HepG2 (cell line): ENCODE measurements at regions not wholly inside any gene's neighbourhood (a gene's known extent, or its start where the extent isn't known, plus 50 kb on each side); places are given as distances from the start of the nearest gene placed in this dataset.

Experiments used
- ATAC-seq: fragments of 200-7000 bp; cut with Tn5 transposase; 3 replicates; pipeline ENCODE4 v1.9.1; 2020; ENCODE audit warnings: mild to moderate bottlenecking, moderate library complexity
- BruUV-seq: library from RNA; stranded (reverse); fragments of 400-500 nt; replicated peaks from 2 replicates; lab custom pipeline; 2021; lab: Mats Ljungman, UMichigan
- CTCF ChIA-PET: fragments of 300-600 bp; formaldehyde crosslinking; extraction: SDS; loops from one replicate; lab custom pipeline; 2021; ENCODE audit warnings: low total read pairs, inconsistent platforms, low intra/inter-chr PET ratio; lab: Yijun Ruan, JAX
- POLR2A ChIA-PET: fragments of 350-600 bp; sonication (Branson Sonifier 250); formaldehyde crosslinking; loops from one replicate; lab custom pipeline; 2020; ENCODE audit warnings: antibody characterized with exemption, inconsistent platforms; lab: Yijun Ruan, JAX
- DNase-seq: peaks from one replicate; pipeline ENCODE4 v3.0.0-alpha.2; 2015; ENCODE audit warnings: low spot score
- FAIRE-seq: peaks from 3 replicates; lab custom pipeline; 2011; peaks lifted over from hg19 to GRCh38; lab: Jason Lieb, UNC
- H2AFZ ChIP-seq: one replicate; pipeline ENCODE4 v1.6.1; 2011; ENCODE audit warnings: low read length, inconsistent platforms
- H3K27ac ChIP-seq: fragments of 300-600 bp; 3 replicates; pipeline ENCODE4 v1.8.0; 2011; ENCODE audit warnings: mixed run types, mild to moderate bottlenecking, mixed read lengths, low read length, inconsistent platforms; ENCODE audit not compliant: insufficient read depth; ENCODE audit errors: extremely low read length
- H3K27me3 ChIP-seq, 2 experiments: fragments of 200-600 bp in 1 of 2; 2 replicates in 1 of 2; 3 replicates in 1 of 2; pipeline versions ENCODE4 v1.6.0 to v1.8.0; 2011; ENCODE audit warnings: low read length in 2 of 2, mild to moderate bottlenecking in 2 of 2, moderate library complexity in 2 of 2, inconsistent platforms in 1 of 2; ENCODE audit not compliant: insufficient read depth in 2 of 2, control insufficient read depth in 1 of 2
- H3K36me3 ChIP-seq, 2 experiments: fragments of 200-600 bp in 1 of 2; replicated peaks in 1 of 2; 2 replicates in 1 of 2; 3 replicates in 1 of 2; pipeline versions ENCODE4 v1.5.1 to v1.8.0; 2011; ENCODE audit warnings: low read length in 2 of 2, inconsistent platforms in 1 of 2; ENCODE audit not compliant: insufficient read depth in 2 of 2, control insufficient read depth in 1 of 2
- H3K4me1 ChIP-seq: 2 replicates; pipeline ENCODE4 v1.5.1; 2012; ENCODE audit warnings: low read length, inconsistent platforms; ENCODE audit not compliant: insufficient read depth
- H3K4me2 ChIP-seq: 2 replicates; pipeline ENCODE4 v1.6.0; 2011; ENCODE audit warnings: low read depth, low read length, inconsistent platforms
- H3K4me3 ChIP-seq, 3 experiments: fragments of 200-600 bp in 1 of 3; sonication (generic), shearing (Covaris generic) in 1 of 3; replicated peaks in 1 of 3; 2 replicates each; pipeline ENCODE4 v1.5.1; 2011 to 2016; ENCODE audit warnings: low read length in 3 of 3, inconsistent platforms in 2 of 3, low read depth in 2 of 3, mild to moderate bottlenecking in 2 of 3, control low read depth in 1 of 3, mixed read lengths in 1 of 3; ENCODE audit not compliant: insufficient read depth in 1 of 3
- H3K79me2 ChIP-seq: one replicate; pipeline ENCODE4 v1.6.1; 2011; ENCODE audit warnings: low read length, inconsistent platforms; ENCODE audit not compliant: insufficient read depth
- H3K9ac ChIP-seq: 2 replicates; pipeline ENCODE4 v1.6.0; 2011; ENCODE audit warnings: mild to moderate bottlenecking, low read depth, low read length, inconsistent platforms; ENCODE audit not compliant: insufficient read depth
- H3K9me3 ChIP-seq: 2 replicates; pipeline ENCODE4 v1.5.1; 2012; ENCODE audit warnings: mild to moderate bottlenecking, low read length
- H4K20me1 ChIP-seq: 2 replicates; pipeline ENCODE4 v1.6.0; 2011; ENCODE audit warnings: inconsistent platforms, mild to moderate bottlenecking, low read length, moderate library complexity; ENCODE audit not compliant: insufficient read depth
- FOXA1 ChIP-seq, 2 experiments: fragments of 450-650 bp in 1 of 2; sonication (generic) in 1 of 2; formaldehyde crosslinking in 1 of 2; IDR thresholded peaks; 2 replicates each; pipeline versions ENCODE4 v1.4.0 to v1.6.1; 2016 to 2020; ENCODE audit warnings: missing genetic modification reagents in 1 of 2
- FOXC1 ChIP-seq: sonication (generic); formaldehyde crosslinking; IDR thresholded peaks from 2 replicates; pipeline ENCODE4 v1.8.0; 2022; ENCODE audit warnings: mild to moderate bottlenecking, missing genetic modification reagents, borderline replicate concordance
- KLF15 ChIP-seq: sonication (generic); formaldehyde crosslinking; IDR thresholded peaks from 2 replicates; pipeline ENCODE4 v1.8.1; 2023; ENCODE audit warnings: borderline replicate concordance, mild to moderate bottlenecking, inconsistent platforms, missing genetic modification reagents, mixed read lengths
- RBM39 ChIP-seq: fragments of 200-400 bp; formaldehyde crosslinking; IDR thresholded peaks from one replicate; pipeline ENCODE4 v1.6.1; 2018; ENCODE audit warnings: antibody characterized with exemption, mild to moderate bottlenecking, low read depth, low read length; ENCODE audit not compliant: poor library complexity, severe bottlenecking
- SMYD3 ChIP-seq: sonication (generic); formaldehyde crosslinking; IDR thresholded peaks from 2 replicates; pipeline ENCODE4 v1.8.1; 2023; ENCODE audit warnings: mild to moderate bottlenecking, missing genetic modification reagents
- SRSF9 ChIP-seq: fragments of 200-400 bp; formaldehyde crosslinking; IDR thresholded peaks from 2 replicates; pipeline ENCODE4 v1.6.1; 2018; ENCODE audit warnings: borderline replicate concordance, mild to moderate bottlenecking, low read depth, low read length; ENCODE audit not compliant: insufficient read depth, poor library complexity, severe bottlenecking
- ZNF569 ChIP-seq: sonication (generic); formaldehyde crosslinking; IDR thresholded peaks from 2 replicates; pipeline ENCODE4 v1.5.0; 2020; ENCODE audit warnings: mild to moderate bottlenecking, missing genetic modification reagents, moderate library complexity, borderline replicate concordance
- WGBS: methylation state at CpG from one replicate; pipeline ENCODE4 v1.1.6; 2017; ENCODE audit warnings: low lambda C conversion rate; 5-methylcytosine and 5-hydroxymethylcytosine counted together
- in situ Hi-C: cut with HindIII; loops from 2 replicates; pipeline ENCODE4 v1.10.0; 2017; ENCODE audit warnings: low pct_unique_long_range_greater_than_20kb; ENCODE audit not compliant: extremely low pct_ligation_motif_present
- intact Hi-C: fragments of 100-400 bp; cut with micrococcal nuclease; formaldehyde crosslinking; loops from one replicate; pipeline ENCODE4 v1.10.0; 2022; ENCODE audit not compliant: unreplicated experiment
- TF ChIP-seq, protein P1 (sequence below): sonication (generic); formaldehyde crosslinking; IDR thresholded peaks from 2 replicates; pipeline ENCODE4 v1.4.0; 2020; ENCODE audit warnings: missing genetic modification reagents
- TF ChIP-seq, protein P2 (sequence below): sonication (generic); formaldehyde crosslinking; IDR thresholded peaks from 2 replicates; pipeline ENCODE4 v1.9.0; 2021; ENCODE audit warnings: missing genetic modification reagents, borderline replicate concordance

DNA sequence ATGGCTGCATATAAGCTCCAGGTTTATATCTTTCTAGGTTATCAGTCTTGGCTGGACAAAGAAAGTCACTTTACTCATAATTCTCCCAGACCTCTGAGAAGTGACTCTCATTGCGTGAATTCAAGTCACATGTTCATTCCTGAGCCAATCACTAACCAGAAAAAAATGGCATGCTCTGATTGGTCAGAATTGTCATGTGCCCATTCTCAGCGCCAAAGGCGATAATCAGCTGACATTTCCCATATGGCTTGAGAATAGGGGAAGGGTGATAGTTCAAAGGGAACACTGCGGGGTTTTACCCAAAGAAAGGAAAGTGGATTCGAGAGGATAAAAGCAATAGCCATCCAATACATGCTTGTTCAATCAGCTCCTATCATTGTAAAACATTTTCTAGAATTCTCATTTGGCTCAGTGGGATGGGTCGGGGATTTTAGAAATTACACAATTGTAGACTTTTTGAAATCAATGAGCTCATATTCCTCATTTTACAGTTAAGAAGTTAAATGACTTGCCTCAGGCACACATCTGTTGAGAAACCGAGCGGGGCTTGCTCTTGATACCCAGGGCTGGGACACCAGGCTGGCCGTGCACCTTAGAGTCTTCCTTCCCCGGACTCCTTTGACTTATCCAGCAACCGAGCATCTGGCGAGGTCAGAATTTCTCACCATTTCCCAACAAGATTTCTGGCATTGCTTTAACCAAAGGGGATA is 454.0 kb upstream of the TBX3 start:
- FAIRE-seq (no peak), ATAC-seq (no peak), DNase-seq (no peak)
- no peaks in the 10 kb centered on the region for H3K9me3 ChIP-seq
- no peaks in the 10 kb centered on the region; a peak in 1 of 5 replicates for H3K27me3 ChIP-seq
- H3K4me3 ChIP-seq = no peak overlapping the region
- no peaks in the 10 kb centered on the region for H3K4me1 ChIP-seq
- H3K4me2 ChIP-seq = no peak overlapping the region
- no peak overlapping the region for H3K27ac ChIP-seq
- ChIA-PET CTCF (no interaction called here), POLR2A (no interaction called here)
- no peaks in the 10 kb centered on the region for H3K79me2 ChIP-seq
- in situ Hi-C loops (no loop called here), intact Hi-C loops (no loop called here)
- no peaks in the 10 kb centered on the region for H4K20me1 ChIP-seq
- WGBS = 64% methylated on average over 12 of the region's 12 CpGs
- no peaks in the 10 kb centered on the region for H3K36me3 ChIP-seq
- no peak overlapping the region for H3K9ac ChIP-seq
- H2AFZ ChIP-seq = no peak overlapping the region
- BruUV-seq = no TSS peak
- TF ChIP-seq SRSF9 (no peak), FOXA1 (IDR thresholded peaks at IDR 0.05) (no peak), FOXA1 (CRISPR knock-in tag; IDR thresholded peaks at IDR 0.05) (no peak), SMYD3 (CRISPR knock-in tag) (no peak), RBM39 (no peak), KLF15 (CRISPR knock-in tag) (no peak), ZNF569 (no peak), FOXC1 (CRISPR knock-in tag) (no peak)

DNA sequence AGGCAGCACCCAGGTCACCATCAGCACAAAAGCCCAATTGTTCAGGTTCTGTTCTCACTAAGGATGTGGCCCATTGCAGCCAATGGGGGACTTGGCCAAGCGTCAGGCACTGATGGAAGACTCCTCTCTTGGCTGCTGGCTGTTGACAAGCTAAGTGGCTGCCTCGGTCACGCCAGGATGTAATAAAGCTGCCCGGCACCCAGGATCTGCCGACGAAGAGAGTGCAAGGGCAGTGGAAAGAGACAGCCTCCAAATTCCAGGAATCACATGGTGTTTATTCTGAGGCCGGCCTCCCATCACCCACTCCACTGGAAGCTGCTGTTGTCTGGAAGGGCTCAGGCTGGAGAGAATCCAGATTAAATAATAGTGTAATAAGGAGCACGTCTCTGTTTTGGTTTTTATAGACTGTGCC is 451.8 kb upstream of the TBX3 start:
- CTCF ChIA-PET = no interaction called here
- Histone ChIP-seq H3K79me2 (no peaks in the 10 kb centered on the region), H3K4me3 (no peak overlapping the region), H3K9me3 (no peaks in the 10 kb centered on the region), H4K20me1 (no peaks in the 10 kb centered on the region), H3K27ac (no peak overlapping the region), H3K27me3 (no peaks in the 10 kb centered on the region; a peak in 1 of 5 replicates), H3K9ac (no peak overlapping the region), H3K4me1 (no peaks in the 10 kb centered on the region), H3K36me3 (no peaks in the 10 kb centered on the region), H2AFZ (no peak overlapping the region), H3K4me2 (no peak overlapping the region)
- ATAC-seq (no peak), FAIRE-seq (no peak), DNase-seq (no peak)
- POLR2A ChIA-PET = no interaction called here
- intact Hi-C loops = no loop called here
- no TSS peak for BruUV-seq
- in situ Hi-C loops = no loop called here
- WGBS = 48% methylated on average over 8 of the region's 8 CpGs
- TF ChIP-seq, protein P1, sequence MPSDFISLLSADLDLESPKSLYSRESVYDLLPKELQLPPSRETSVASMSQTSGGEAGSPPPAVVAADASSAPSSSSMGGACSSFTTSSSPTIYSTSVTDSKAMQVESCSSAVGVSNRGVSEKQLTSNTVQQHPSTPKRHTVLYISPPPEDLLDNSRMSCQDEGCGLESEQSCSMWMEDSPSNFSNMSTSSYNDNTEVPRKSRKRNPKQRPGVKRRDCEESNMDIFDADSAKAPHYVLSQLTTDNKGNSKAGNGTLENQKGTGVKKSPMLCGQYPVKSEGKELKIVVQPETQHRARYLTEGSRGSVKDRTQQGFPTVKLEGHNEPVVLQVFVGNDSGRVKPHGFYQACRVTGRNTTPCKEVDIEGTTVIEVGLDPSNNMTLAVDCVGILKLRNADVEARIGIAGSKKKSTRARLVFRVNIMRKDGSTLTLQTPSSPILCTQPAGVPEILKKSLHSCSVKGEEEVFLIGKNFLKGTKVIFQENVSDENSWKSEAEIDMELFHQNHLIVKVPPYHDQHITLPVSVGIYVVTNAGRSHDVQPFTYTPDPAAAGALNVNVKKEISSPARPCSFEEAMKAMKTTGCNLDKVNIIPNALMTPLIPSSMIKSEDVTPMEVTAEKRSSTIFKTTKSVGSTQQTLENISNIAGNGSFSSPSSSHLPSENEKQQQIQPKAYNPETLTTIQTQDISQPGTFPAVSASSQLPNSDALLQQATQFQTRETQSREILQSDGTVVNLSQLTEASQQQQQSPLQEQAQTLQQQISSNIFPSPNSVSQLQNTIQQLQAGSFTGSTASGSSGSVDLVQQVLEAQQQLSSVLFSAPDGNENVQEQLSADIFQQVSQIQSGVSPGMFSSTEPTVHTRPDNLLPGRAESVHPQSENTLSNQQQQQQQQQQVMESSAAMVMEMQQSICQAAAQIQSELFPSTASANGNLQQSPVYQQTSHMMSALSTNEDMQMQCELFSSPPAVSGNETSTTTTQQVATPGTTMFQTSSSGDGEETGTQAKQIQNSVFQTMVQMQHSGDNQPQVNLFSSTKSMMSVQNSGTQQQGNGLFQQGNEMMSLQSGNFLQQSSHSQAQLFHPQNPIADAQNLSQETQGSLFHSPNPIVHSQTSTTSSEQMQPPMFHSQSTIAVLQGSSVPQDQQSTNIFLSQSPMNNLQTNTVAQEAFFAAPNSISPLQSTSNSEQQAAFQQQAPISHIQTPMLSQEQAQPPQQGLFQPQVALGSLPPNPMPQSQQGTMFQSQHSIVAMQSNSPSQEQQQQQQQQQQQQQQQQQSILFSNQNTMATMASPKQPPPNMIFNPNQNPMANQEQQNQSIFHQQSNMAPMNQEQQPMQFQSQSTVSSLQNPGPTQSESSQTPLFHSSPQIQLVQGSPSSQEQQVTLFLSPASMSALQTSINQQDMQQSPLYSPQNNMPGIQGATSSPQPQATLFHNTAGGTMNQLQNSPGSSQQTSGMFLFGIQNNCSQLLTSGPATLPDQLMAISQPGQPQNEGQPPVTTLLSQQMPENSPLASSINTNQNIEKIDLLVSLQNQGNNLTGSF (CRISPR knock-in tag) = no peak
- TF ChIP-seq, protein P2, sequence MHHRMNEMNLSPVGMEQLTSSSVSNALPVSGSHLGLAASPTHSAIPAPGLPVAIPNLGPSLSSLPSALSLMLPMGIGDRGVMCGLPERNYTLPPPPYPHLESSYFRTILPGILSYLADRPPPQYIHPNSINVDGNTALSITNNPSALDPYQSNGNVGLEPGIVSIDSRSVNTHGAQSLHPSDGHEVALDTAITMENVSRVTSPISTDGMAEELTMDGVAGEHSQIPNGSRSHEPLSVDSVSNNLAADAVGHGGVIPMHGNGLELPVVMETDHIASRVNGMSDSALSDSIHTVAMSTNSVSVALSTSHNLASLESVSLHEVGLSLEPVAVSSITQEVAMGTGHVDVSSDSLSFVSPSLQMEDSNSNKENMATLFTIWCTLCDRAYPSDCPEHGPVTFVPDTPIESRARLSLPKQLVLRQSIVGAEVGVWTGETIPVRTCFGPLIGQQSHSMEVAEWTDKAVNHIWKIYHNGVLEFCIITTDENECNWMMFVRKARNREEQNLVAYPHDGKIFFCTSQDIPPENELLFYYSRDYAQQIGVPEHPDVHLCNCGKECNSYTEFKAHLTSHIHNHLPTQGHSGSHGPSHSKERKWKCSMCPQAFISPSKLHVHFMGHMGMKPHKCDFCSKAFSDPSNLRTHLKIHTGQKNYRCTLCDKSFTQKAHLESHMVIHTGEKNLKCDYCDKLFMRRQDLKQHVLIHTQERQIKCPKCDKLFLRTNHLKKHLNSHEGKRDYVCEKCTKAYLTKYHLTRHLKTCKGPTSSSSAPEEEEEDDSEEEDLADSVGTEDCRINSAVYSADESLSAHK (CRISPR knock-in tag) = no peak
